Mesenchymal stem cell (in vitro differentiated cells and primary cell): ENCODE measurements at regions not wholly inside any gene's neighbourhood (a gene's known extent, or its start where the extent isn't known, plus 50 kb on each side); places are given as distances from the start of the nearest gene placed in this dataset.

Source experiments
- DNase-seq: peaks from one replicate; pipeline ENCODE4 v3.0.0-alpha.2; 2013
- H2AFZ ChIP-seq: one replicate; pipeline ENCODE4 v1.6.1; 2013; ENCODE audit warnings: low read depth, mild to moderate bottlenecking, control low read depth, inconsistent platforms, low read length, moderate library complexity
- H2AK5ac ChIP-seq: 2 replicates; pipeline ENCODE4 v1.6.1; 2013; ENCODE audit warnings: low read length, moderate library complexity, mild to moderate bottlenecking, inconsistent platforms; ENCODE audit not compliant: severe bottlenecking
- H2BK120ac ChIP-seq: one replicate; pipeline ENCODE4 v1.6.1; 2013; ENCODE audit warnings: low read depth, mild to moderate bottlenecking, inconsistent platforms, low read length, moderate library complexity
- H2BK12ac ChIP-seq, 2 experiments: one replicate each; pipeline ENCODE4 v1.6.1; 2013; ENCODE audit warnings: inconsistent platforms in 2 of 2, low read length in 2 of 2, mild to moderate bottlenecking in 2 of 2, moderate library complexity in 2 of 2, control low read depth in 1 of 2
- H2BK15ac ChIP-seq: one replicate; pipeline ENCODE4 v1.6.1; 2013; ENCODE audit warnings: mild to moderate bottlenecking, low read depth, inconsistent platforms; ENCODE audit not compliant: poor library complexity, severe bottlenecking
- H2BK5ac ChIP-seq: 2 replicates; pipeline ENCODE4 v1.6.1; 2013; ENCODE audit warnings: low read depth, mild to moderate bottlenecking, low read length, control low read depth, inconsistent platforms; ENCODE audit not compliant: poor library complexity, severe bottlenecking
- H3K14ac ChIP-seq, 2 experiments: one replicate each; pipeline ENCODE4 v1.6.1; 2013; ENCODE audit warnings: inconsistent platforms in 2 of 2, low read length in 2 of 2, control low read depth in 1 of 2, mild to moderate bottlenecking in 1 of 2, moderate library complexity in 1 of 2
- H3K18ac ChIP-seq, 2 experiments: one replicate each; pipeline ENCODE4 v1.6.1; 2013; ENCODE audit warnings: inconsistent platforms in 2 of 2, low read length in 2 of 2, control low read depth in 1 of 2, low read depth in 1 of 2, mild to moderate bottlenecking in 1 of 2
- H3K23ac ChIP-seq, 2 experiments: one replicate each; pipeline ENCODE4 v1.6.1; 2013; ENCODE audit warnings: inconsistent platforms in 2 of 2, low read length in 2 of 2, mild to moderate bottlenecking in 2 of 2, moderate library complexity in 2 of 2, control low read depth in 1 of 2
- H3K27ac ChIP-seq: 2 replicates; pipeline ENCODE4 v1.5.1; 2013; ENCODE audit warnings: mild to moderate bottlenecking, moderate library complexity, low read length, control low read depth, inconsistent platforms; ENCODE audit not compliant: poor library complexity, severe bottlenecking
- H3K27me3 ChIP-seq, 2 experiments: 2 replicates each; pipeline versions ENCODE4 v1.6.1 to v1.7.0; 2013; ENCODE audit warnings: low read length in 2 of 2, mild to moderate bottlenecking in 2 of 2, moderate library complexity in 2 of 2, control low read depth in 1 of 2, inconsistent platforms in 1 of 2; ENCODE audit not compliant: control insufficient read depth in 1 of 2, insufficient read depth in 1 of 2
- H3K36me3 ChIP-seq, 2 experiments: 2 replicates each; pipeline versions ENCODE4 v1.6.1 to v1.7.0; 2013; ENCODE audit warnings: low read length in 2 of 2, control low read depth in 1 of 2, inconsistent platforms in 1 of 2, low read depth in 1 of 2, mild to moderate bottlenecking in 1 of 2; ENCODE audit not compliant: insufficient read depth in 2 of 2, control insufficient read depth in 1 of 2
- H3K4ac ChIP-seq, 2 experiments: one replicate each; pipeline ENCODE4 v1.6.1; 2013; ENCODE audit warnings: inconsistent platforms in 2 of 2, low read length in 2 of 2, mild to moderate bottlenecking in 2 of 2, moderate library complexity in 2 of 2, control low read depth in 1 of 2, low read depth in 1 of 2
- H3K4me1 ChIP-seq: 2 replicates; pipeline ENCODE4 v1.6.1; 2013; ENCODE audit warnings: low read depth, low read length, control low read depth; ENCODE audit not compliant: control insufficient read depth, insufficient read depth
- H3K4me2 ChIP-seq: 2 replicates; pipeline ENCODE4 v1.6.1; 2013; ENCODE audit warnings: low read length, mild to moderate bottlenecking, inconsistent platforms; ENCODE audit not compliant: poor library complexity, severe bottlenecking
- H3K4me3 ChIP-seq, 2 experiments: 2 replicates each; pipeline versions ENCODE4 v1.5.1 to v1.7.0; 2013; ENCODE audit warnings: low read length in 2 of 2, mild to moderate bottlenecking in 2 of 2, control low read depth in 1 of 2, low read depth in 1 of 2; ENCODE audit not compliant: insufficient read depth in 1 of 2
- H3K79me1 ChIP-seq: replicated peaks from 2 replicates; pipeline ENCODE4 v1.6.1; 2013; ENCODE audit warnings: mild to moderate bottlenecking, control low read depth, low read length, inconsistent platforms; ENCODE audit not compliant: poor library complexity, severe bottlenecking
- H3K9ac ChIP-seq: 2 replicates; pipeline ENCODE4 v1.7.0; 2013; ENCODE audit warnings: mild to moderate bottlenecking, low read length, moderate library complexity
- H3K9me3 ChIP-seq: 2 replicates; pipeline ENCODE4 v1.7.0; 2013; ENCODE audit warnings: mild to moderate bottlenecking, low read length; ENCODE audit not compliant: control insufficient read depth
- H4K8ac ChIP-seq: one replicate; pipeline ENCODE4 v1.6.1; 2013; ENCODE audit warnings: inconsistent platforms, mild to moderate bottlenecking, low read length, moderate library complexity
- H4K91ac ChIP-seq: one replicate; pipeline ENCODE4 v1.6.1; 2013; ENCODE audit warnings: mild to moderate bottlenecking, low read length, inconsistent platforms
- WGBS: methylation state at CpG from one replicate; pipeline ENCODE4 v1.1.7; 2013; ENCODE audit warnings: mixed read lengths; 5-methylcytosine and 5-hydroxymethylcytosine counted together

DNA sequence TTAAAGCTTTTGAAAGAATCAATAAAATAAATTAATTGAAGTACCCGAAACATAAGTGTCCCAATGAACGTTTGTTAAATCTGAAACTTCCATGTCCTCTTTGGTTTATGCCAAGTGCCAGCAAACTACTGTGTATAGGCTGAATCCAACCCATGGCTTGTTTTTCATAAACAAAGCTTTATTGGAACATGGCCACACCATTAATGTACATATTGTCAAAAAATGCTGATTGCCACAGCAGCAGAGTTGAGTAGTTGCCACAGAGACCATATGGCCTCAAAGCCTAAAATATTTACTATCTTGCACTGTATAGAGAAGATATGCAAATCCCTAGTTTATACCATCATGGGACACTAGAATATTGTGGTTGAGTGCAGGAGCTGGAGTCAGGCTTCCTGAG is 406.1 kb downstream of the MAFB start:
- Histone ChIP-seq H2AFZ (no peak overlapping the region), H3K4me2 (no peak overlapping the region), H3K14ac (no peak overlapping the region), H3K4me1 (no peaks in the 10 kb centered on the region), H2BK5ac (no peak overlapping the region), H3K27me3 (peaks cover 8 to 48% of the 10 kb centered on the region in 2 experiments), H3K79me1 (no peaks in the 10 kb centered on the region), H3K4me3 (no peak overlapping the region), H2BK15ac (no peak overlapping the region), H3K18ac (no peak overlapping the region), H3K9me3 (no peaks in the 10 kb centered on the region), H4K8ac (no peak overlapping the region), H4K91ac (no peak overlapping the region), H3K23ac (no peak overlapping the region), H3K9ac (no peak overlapping the region), H3K27ac (no peak overlapping the region), H2BK12ac (no peak overlapping the region), H3K4ac (no peak overlapping the region), H2AK5ac (no peak overlapping the region), H2BK120ac (no peak overlapping the region), H3K36me3 (no peaks in the 10 kb centered on the region)
- WGBS: 89% methylated on average over 2 of the region's 2 CpGs
- no peak for DNase-seq

DNA sequence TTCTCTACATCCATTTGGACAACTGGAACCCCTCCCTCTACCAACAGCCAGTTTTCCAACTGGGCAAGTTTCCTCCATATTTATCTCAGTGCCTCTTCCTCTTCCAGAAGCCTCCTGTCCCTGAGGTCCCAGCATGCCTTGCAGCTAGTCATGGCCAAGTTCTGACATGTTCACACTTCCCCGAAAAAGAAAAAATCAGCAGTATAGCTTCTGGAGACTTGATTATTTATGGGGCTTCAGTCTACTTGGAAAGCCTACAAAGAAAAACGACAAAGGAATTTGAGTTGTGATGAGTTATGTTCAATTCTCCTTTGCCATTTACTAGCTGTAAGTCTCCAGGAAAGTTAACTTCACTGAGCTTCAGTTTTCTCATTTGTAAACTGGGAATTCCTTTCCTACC is 406.5 kb downstream of the MAFB start:
- H2AFZ ChIP-seq: no peak overlapping the region
- 94% methylated on average over 2 of the region's 2 CpGs for WGBS

DNA sequence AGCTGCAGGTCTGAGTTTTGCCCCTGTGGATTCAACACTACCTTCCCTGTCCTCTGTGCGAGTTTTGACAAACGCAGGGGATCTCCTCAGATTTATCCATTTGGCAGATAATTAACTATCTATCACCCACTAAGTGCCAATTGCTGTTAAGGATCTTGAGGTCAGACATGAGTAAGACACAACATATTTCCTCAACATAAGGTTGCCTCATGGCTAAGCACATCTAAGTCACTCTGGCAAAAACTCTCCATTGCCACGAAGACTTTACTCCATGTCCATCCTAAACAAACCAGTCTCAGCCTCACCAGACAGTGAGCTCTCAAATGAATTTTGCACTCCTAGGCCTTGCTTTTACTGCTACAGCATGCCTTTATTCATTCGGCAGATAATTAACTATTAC is 408.4 kb downstream of the MAFB start:
- Histone ChIP-seq H3K18ac (peak overlapping the region in 1 of 2 experiments; percentile 46), H3K79me1 (no peaks in the 10 kb centered on the region), H2BK15ac (no peak overlapping the region), H2BK12ac (no peak overlapping the region), H3K27ac (no peak overlapping the region), H3K27me3 (peaks cover 5 to 24% of the 10 kb centered on the region in 2 experiments), H2AK5ac (no peak overlapping the region), H3K9ac (no peak overlapping the region), H3K4me2 (no peak overlapping the region), H2BK120ac (no peak overlapping the region), H2AFZ (no peak overlapping the region), H2BK5ac (no peak overlapping the region), H3K4me3 (no peak overlapping the region), H3K9me3 (no peaks in the 10 kb centered on the region), H4K8ac (no peak overlapping the region), H3K36me3 (no peaks in the 10 kb centered on the region), H4K91ac (no peak overlapping the region), H3K4ac (no peak overlapping the region), H3K4me1 (no peaks in the 10 kb centered on the region), H3K23ac (no peak overlapping the region), H3K14ac (no peak overlapping the region)
- peak; percentile 21 for DNase-seq
- 85% methylated on average over 4 of the region's 4 CpGs for WGBS

More for the DNA sequence above, 406.5 kb downstream of the MAFB start:
- no peak overlapping the region for H3K23ac ChIP-seq
- H3K27me3 ChIP-seq: peaks cover 8 to 44% of the 10 kb centered on the region in 2 experiments
- DNase-seq: no peak
- no peak overlapping the region for H3K27ac ChIP-seq
- no peak overlapping the region for H3K18ac ChIP-seq
- H2AK5ac ChIP-seq: no peak overlapping the region
- no peak overlapping the region for H3K4ac ChIP-seq
- H4K8ac ChIP-seq: no peak overlapping the region
- H2BK120ac ChIP-seq: no peak overlapping the region
- no peak overlapping the region for H3K9ac ChIP-seq
- H3K14ac ChIP-seq: no peak overlapping the region
- H3K79me1 ChIP-seq: no peaks in the 10 kb centered on the region
- no peaks in the 10 kb centered on the region for H3K36me3 ChIP-seq
- H3K4me2 ChIP-seq: no peak overlapping the region
- no peaks in the 10 kb centered on the region for H3K9me3 ChIP-seq
- H2BK5ac ChIP-seq: no peak overlapping the region
- H2BK12ac ChIP-seq: no peak overlapping the region
- H3K4me3 ChIP-seq: no peak overlapping the region
- no peaks in the 10 kb centered on the region for H3K4me1 ChIP-seq
- no peak overlapping the region for H4K91ac ChIP-seq
- H2BK15ac ChIP-seq: no peak overlapping the region

DNA sequence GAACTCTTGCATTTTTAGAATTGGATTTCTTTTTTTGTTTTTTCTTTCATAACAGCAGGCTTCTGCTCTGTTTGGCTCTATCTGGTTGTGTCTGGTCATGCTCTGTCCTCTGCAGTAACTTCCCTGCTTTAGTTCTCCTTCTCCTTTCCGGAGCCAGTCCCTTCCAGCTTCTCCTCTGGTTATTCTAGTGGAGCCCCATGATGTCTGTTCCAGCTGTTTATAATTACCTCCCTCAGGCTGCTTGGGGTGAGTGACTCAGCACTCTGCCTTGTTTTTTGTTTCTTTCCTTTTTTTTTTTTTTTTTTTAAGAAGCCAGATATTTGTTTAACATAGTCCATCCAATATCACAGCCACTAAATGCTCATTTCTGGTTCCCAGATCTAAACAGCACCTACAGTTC is 409.6 kb downstream of the MAFB start:
- Histone ChIP-seq H2BK12ac (no peak overlapping the region), H2BK5ac (no peak overlapping the region), H3K27ac (no peak overlapping the region), H3K36me3 (no peaks in the 10 kb centered on the region), H3K4me2 (no peak overlapping the region), H3K14ac (no peak overlapping the region), H4K91ac (no peak overlapping the region), H4K8ac (no peak overlapping the region), H2AK5ac (no peak overlapping the region), H3K23ac (no peak overlapping the region), H2BK15ac (no peak overlapping the region), H3K4me1 (peaks cover 3% of the 10 kb centered on the region), H2AFZ (no peak overlapping the region), H3K9me3 (no peaks in the 10 kb centered on the region), H3K9ac (peak overlapping the region; percentile 62), H3K18ac (no peak overlapping the region), H3K27me3 (peaks cover 0 to 13% of the 10 kb centered on the region in 2 experiments), H3K4ac (no peak overlapping the region), H2BK120ac (no peak overlapping the region), H3K4me3 (no peak overlapping the region), H3K79me1 (no peaks in the 10 kb centered on the region)
- peak; percentile 88 for DNase-seq
- 5% methylated on average over 1 of the region's 1 CpG for WGBS
